Smooth muscle cell (in vitro differentiated cells): ENCODE measurements at regions not wholly inside any gene's neighbourhood (a gene's known extent, or its start where the extent isn't known, plus 50 kb on each side); places are given as distances from the start of the nearest gene placed in this dataset.

Experiments used
- DNase-seq: peaks from one replicate; lab custom pipeline; 2025; ENCODE audit not compliant: unreplicated experiment; lab: John Stamatoyannopoulos, UW
- H2AFZ ChIP-seq: fragments of 200-600 bp; sonication (generic); 2 replicates; pipeline ENCODE4 v1.6.0; 2016; ENCODE audit warnings: antibody characterized with exemption, low read depth, mild to moderate bottlenecking
- H3F3A ChIP-seq: fragments of 200-600 bp; sonication (generic); 2 replicates; pipeline ENCODE4 v1.6.0; 2017; ENCODE audit warnings: antibody characterized with exemption, low read depth
- H3K27ac ChIP-seq: fragments of 200-600 bp; sonication (generic); 2 replicates; pipeline ENCODE4 v1.5.1; 2016; ENCODE audit warnings: low read depth, mild to moderate bottlenecking
- H3K27me3 ChIP-seq: fragments of 200-600 bp; sonication (generic); 2 replicates; pipeline ENCODE4 v1.6.1; 2016; ENCODE audit warnings: low read depth, mild to moderate bottlenecking
- H3K36me3 ChIP-seq: fragments of 200-600 bp; sonication (generic); 2 replicates; pipeline ENCODE4 v1.5.1; 2016; ENCODE audit warnings: low read depth
- H3K4me1 ChIP-seq: fragments of 200-600 bp; sonication (generic); 2 replicates; pipeline ENCODE4 v1.5.1; 2016; ENCODE audit warnings: low read depth
- H3K4me2 ChIP-seq: fragments of 200-600 bp; sonication (generic); 2 replicates; pipeline ENCODE4 v1.6.0; 2016; ENCODE audit warnings: mild to moderate bottlenecking
- H3K4me3 ChIP-seq: fragments of 200-600 bp; sonication (generic); 2 replicates; pipeline ENCODE4 v1.5.1; 2016; ENCODE audit warnings: mild to moderate bottlenecking
- H3K79me2 ChIP-seq: fragments of 200-600 bp; sonication (generic); 2 replicates; pipeline ENCODE4 v1.6.0; 2016; ENCODE audit warnings: low read depth, mild to moderate bottlenecking
- H3K9ac ChIP-seq: fragments of 200-600 bp; sonication (generic); 2 replicates; pipeline ENCODE4 v1.6.0; 2016; ENCODE audit warnings: low read depth
- H3K9me3 ChIP-seq: fragments of 200-600 bp; sonication (generic); replicated peaks from 2 replicates; pipeline ENCODE4 v1.5.1; 2016; ENCODE audit warnings: low read depth
- H4K20me1 ChIP-seq: fragments of 200-600 bp; sonication (generic); 2 replicates; pipeline ENCODE4 v1.6.0; 2016; ENCODE audit warnings: low read depth
- WGBS: methylation state at CpG from one replicate; pipeline ENCODE4 v1.1.7; 2016; ENCODE audit warnings: low lambda C conversion rate; 5-methylcytosine and 5-hydroxymethylcytosine counted together
- TF ChIP-seq, protein P1 (sequence below): fragments of 200-600 bp; sonication (generic); IDR thresholded peaks from 2 replicates; pipeline ENCODE4 v1.5.1; 2017; ENCODE audit warnings: borderline replicate concordance, mild to moderate bottlenecking, antibody characterized with exemption; ENCODE audit not compliant: insufficient read depth, poor library complexity, severe bottlenecking

DNA sequence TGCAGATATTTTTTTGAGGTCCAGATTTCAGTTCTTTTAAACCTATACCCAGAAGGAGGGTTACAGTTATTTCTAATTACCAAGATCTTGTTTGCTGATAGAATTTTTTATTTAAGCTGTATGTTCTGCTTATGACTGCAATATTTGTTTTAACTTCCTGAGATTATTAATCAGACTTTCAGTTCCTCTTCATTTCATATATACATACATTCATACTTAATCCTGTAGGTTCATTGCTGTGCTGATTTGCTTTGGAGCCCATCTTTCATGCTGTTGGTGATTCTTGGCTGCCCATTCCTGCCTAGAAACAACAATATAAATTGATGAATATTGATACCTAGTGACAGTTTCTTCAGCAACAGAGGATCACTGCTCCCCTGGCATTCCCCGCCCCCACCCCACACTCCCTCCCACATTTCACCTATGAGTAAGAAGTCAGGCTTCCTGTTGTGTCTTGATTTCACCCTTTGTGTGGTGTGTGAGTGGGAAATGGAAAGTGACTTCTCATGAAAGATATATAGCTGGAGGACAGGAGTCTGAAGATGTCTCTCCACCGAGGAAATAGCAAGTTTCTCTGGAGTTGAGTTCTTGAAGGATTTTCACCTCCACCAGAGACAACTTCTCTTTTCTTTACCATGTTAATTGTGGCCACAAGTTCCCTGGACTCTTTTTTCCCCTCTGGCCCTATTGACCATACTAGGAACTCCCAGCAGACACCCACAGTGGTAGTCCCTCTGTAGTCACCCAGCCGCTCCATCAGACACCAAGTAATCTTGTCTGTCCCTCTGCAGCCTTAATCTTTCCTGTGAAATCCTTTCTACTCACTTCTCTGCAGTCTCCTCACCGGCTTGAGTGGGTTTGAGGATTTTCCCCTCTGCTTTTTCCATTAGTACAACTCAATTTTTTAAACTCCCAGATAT lies 118.4 kb downstream of the ASB9 start:
- Histone ChIP-seq H3K4me2 (no peak overlapping the region), H3K9me3 (peaks cover 2% of the 10 kb centered on the region), H3K4me1 (no peaks in the 10 kb centered on the region), H3K9ac (no peak overlapping the region), H3K4me3 (no peak overlapping the region), H3K27ac (no peak overlapping the region), H2AFZ (no peak overlapping the region), H3F3A (no peaks in the 10 kb centered on the region), H3K36me3 (no peaks in the 10 kb centered on the region), H3K27me3 (no peaks in the 10 kb centered on the region), H4K20me1 (no peaks in the 10 kb centered on the region), H3K79me2 (no peaks in the 10 kb centered on the region)
- no peak for DNase-seq
- WGBS, result 60% methylated on average over 4 of the region's 4 CpGs
- TF ChIP-seq, protein P1, sequence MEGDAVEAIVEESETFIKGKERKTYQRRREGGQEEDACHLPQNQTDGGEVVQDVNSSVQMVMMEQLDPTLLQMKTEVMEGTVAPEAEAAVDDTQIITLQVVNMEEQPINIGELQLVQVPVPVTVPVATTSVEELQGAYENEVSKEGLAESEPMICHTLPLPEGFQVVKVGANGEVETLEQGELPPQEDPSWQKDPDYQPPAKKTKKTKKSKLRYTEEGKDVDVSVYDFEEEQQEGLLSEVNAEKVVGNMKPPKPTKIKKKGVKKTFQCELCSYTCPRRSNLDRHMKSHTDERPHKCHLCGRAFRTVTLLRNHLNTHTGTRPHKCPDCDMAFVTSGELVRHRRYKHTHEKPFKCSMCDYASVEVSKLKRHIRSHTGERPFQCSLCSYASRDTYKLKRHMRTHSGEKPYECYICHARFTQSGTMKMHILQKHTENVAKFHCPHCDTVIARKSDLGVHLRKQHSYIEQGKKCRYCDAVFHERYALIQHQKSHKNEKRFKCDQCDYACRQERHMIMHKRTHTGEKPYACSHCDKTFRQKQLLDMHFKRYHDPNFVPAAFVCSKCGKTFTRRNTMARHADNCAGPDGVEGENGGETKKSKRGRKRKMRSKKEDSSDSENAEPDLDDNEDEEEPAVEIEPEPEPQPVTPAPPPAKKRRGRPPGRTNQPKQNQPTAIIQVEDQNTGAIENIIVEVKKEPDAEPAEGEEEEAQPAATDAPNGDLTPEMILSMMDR, result no peak

DNA sequence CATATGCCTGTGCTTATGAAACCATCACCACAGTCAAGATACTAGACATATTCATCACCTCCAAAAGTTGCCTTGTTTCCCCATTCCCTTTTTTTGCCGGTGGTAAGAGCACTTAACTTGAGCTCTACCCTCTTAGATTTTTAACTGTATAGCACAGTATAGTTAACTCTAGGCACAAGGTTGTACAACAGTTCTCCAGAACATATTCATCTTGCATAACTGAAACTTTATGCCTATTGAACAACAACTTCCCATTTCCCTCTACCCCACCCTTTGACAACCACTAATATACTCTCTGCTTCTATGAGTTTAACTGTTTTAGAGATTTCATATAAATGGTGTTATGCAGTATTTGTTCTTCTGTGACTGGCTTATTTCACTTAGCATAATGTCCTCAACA lies 119.3 kb downstream of the ASB9 start:
- H3K4me3 ChIP-seq, result no peak overlapping the region
- 83% methylated on average over 1 of the region's 1 CpG for WGBS
- H3K36me3 ChIP-seq, result no peaks in the 10 kb centered on the region

DNA sequence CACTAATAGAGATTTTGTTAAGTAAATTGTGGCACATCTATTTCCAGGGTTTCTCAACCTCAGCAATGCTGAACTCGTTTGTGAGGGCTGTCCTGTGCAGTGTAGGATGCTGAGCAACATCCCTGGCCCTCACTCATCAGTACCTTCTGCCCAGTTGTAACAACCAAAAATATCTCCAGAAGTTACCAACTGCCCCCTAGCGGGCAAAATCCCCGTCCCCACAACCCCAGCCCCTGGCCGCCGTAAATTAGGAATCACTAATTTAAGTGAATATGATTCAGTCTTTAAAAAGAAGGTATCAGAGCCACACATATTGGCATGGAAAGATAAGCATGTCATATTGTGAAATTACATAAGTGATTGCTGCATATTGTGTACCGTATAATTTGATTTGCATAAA lies 123.4 kb downstream of the ASB9 start:
- no peak for DNase-seq
- Histone ChIP-seq H3K79me2 (no peaks in the 10 kb centered on the region), H3K27ac (no peak overlapping the region), H2AFZ (no peak overlapping the region), H4K20me1 (no peaks in the 10 kb centered on the region), H3K36me3 (no peaks in the 10 kb centered on the region), H3K27me3 (no peaks in the 10 kb centered on the region), H3K4me3 (no peak overlapping the region), H3K4me2 (no peak overlapping the region), H3K4me1 (no peaks in the 10 kb centered on the region), H3K9ac (no peak overlapping the region), H3K9me3 (peaks cover 2% of the 10 kb centered on the region), H3F3A (no peaks in the 10 kb centered on the region)
- TF ChIP-seq, protein P1, result peak; percentile 51
- WGBS, result 22% methylated on average over 6 of the region's 6 CpGs

More for the DNA sequence above, 119.3 kb downstream of the ASB9 start:
- Histone ChIP-seq H4K20me1 (no peaks in the 10 kb centered on the region), H3K9me3 (peaks cover 2% of the 10 kb centered on the region), H3F3A (no peaks in the 10 kb centered on the region), H3K4me1 (no peaks in the 10 kb centered on the region), H3K9ac (no peak overlapping the region), H3K4me2 (no peak overlapping the region), H2AFZ (no peak overlapping the region), H3K79me2 (no peaks in the 10 kb centered on the region), H3K27ac (no peak overlapping the region), H3K27me3 (no peaks in the 10 kb centered on the region)
- no peak for DNase-seq
- TF ChIP-seq, protein P1, result no peak

DNA sequence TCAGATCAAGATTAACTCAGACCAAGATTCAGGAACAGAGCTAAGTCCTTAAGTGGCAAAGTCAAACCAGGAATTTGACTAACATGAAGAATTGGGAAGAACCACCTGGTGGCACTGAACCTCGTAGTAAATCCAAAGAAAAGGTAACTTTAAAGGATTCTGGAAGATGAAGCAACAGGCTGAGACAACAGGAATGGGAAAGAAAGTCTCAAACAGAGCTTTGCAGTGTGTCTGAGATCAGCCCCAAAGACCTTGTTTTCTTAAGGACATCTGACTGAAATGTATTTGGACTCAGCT lies 126.1 kb downstream of the ASB9 start:
- no peak for DNase-seq
- H3K9ac ChIP-seq, result no peak overlapping the region
- no peak overlapping the region for H3K27ac ChIP-seq
- no peaks in the 10 kb centered on the region for H4K20me1 ChIP-seq
- no peaks in the 10 kb centered on the region for H3K27me3 ChIP-seq
- no peaks in the 10 kb centered on the region for H3F3A ChIP-seq
- TF ChIP-seq, protein P1, result no peak
- H3K4me3 ChIP-seq, result no peak overlapping the region
- H3K79me2 ChIP-seq, result no peaks in the 10 kb centered on the region
- H3K4me1 ChIP-seq, result no peaks in the 10 kb centered on the region
- WGBS, result 58% methylated on average over 1 of the region's 1 CpG
- H3K36me3 ChIP-seq, result no peaks in the 10 kb centered on the region
- no peak overlapping the region for H3K4me2 ChIP-seq
- no peaks in the 10 kb centered on the region for H3K9me3 ChIP-seq
- H2AFZ ChIP-seq, result no peak overlapping the region
